ENCODE measurements at regions not wholly inside any gene's neighbourhood (a gene's known extent, or its start where the extent isn't known, plus 50 kb on each side); places are given as distances from the start of the nearest gene placed in this dataset.

DNA sequence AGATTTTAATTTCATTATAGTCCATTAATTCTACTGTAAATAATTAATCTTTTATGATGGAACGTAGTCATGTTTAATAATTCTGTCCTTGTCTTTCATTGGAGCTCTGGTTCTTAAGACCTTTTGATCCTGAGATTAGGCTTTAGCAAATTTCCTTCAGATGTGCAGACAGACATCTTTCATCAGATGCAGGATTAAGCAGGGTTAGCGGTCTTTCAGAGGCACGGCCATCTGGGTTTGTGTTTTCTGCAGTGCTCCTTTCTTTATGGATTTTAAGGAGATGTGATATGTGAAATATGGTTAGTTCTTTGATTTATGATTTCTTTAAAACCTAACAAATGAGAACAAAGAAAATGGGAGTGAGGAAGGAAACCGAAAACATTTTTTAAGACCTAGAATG, 643.9 kb upstream of the SGCG start:
- Histone ChIP-seq H2AK5ac (ENCODE audit: insufficient read length, low read length) (no peak overlapping the region), H4K5ac (ENCODE audit: insufficient read length, low read depth, low read length) (no peak overlapping the region), H2BK120ac (ENCODE audit: low read depth, low read length, poor library complexity, severe bottlenecking) (no peak overlapping the region), H3K27ac (ENCODE audit: insufficient read length, low read depth, low read length) (no peak overlapping the region), H3K4me2 (ENCODE audit: insufficient read depth, insufficient read length, low read length) (no peak overlapping the region), H2BK15ac (ENCODE audit: low read depth, low read length) (no peak overlapping the region), H2BK5ac (ENCODE audit: insufficient read length, low read length) (no peak overlapping the region), H3K18ac (ENCODE audit: insufficient read length, low read depth, low read length) (no peak overlapping the region), H3T11ph (ENCODE audit: low read length) (no peak overlapping the region), H3K9me3 (ENCODE audit: control insufficient read depth, low read depth, low read length) (no peaks in the 10 kb centered on the region), H3K56ac (ENCODE audit: insufficient read length, low read depth, low read length) (no peak overlapping the region), H3K27me3 (ENCODE audit: insufficient read depth, low read length) (no peaks in the 10 kb centered on the region), H4K91ac (ENCODE audit: insufficient read length, low read depth, low read length) (no peak overlapping the region), H4K20me1 (ENCODE audit: control insufficient read depth, insufficient read depth, insufficient read length) (no peaks in the 10 kb centered on the region), H2BK12ac (ENCODE audit: insufficient read length, low read depth, low read length) (no peak overlapping the region), H3K4me1 (ENCODE audit: insufficient read depth, low read length) (no peaks in the 10 kb centered on the region), H3K14ac (ENCODE audit: insufficient read depth, low read length) (no peak overlapping the region), H3K79me1 (ENCODE audit: insufficient read depth, low read depth, low read length, poor library complexity, severe bottlenecking) (no peaks in the 10 kb centered on the region), H3K23ac (ENCODE audit: insufficient read length, low read depth, low read length) (no peak overlapping the region), H3K79me2 (ENCODE audit: insufficient read depth, low read length) (no peaks in the 10 kb centered on the region), H2BK20ac (ENCODE audit: low read depth, low read length, poor library complexity, severe bottlenecking) (no peak overlapping the region), H4K8ac (replicated peaks; ENCODE audit: insufficient read length, low read depth, low read length) (no peak overlapping the region), H3K9ac (ENCODE audit: extremely low read depth, insufficient read length, low read length) (no peak overlapping the region), H3K4ac (ENCODE audit: low read depth, low read length) (no peak overlapping the region), H2AFZ (ENCODE audit: low read length) (no peak overlapping the region), H3K23me2 (ENCODE audit: insufficient read length, low read depth, low read length, poor library complexity, severe bottlenecking) (no peaks in the 10 kb centered on the region)
- no CpG with 5 or more reads among the region's 4 CpGs for WGBS (ENCODE audit: extremely low coverage, insufficient read length, low lambda C conversion rate)
- Mint-ChIP-seq H3K27me3 (ENCODE audit: low read depth) (no peaks in the 10 kb centered on the region), H3K9me3 (peaks cover 9 to 11% of the 10 kb centered on the region in 2 experiments), H3K4me3 (no peak overlapping the region), H3K4me1 (no peaks in the 10 kb centered on the region), H3K36me3 (ENCODE audit: insufficient read depth in 1 of 3, low read depth in 3 of 3) (peaks cover 2 to 4% (median 3%) of the 10 kb centered on the region in 3 experiments; a peak in 5 of 7 replicates), H3K27ac (no peak overlapping the region)
- TF ChIP-seq, protein P1, sequence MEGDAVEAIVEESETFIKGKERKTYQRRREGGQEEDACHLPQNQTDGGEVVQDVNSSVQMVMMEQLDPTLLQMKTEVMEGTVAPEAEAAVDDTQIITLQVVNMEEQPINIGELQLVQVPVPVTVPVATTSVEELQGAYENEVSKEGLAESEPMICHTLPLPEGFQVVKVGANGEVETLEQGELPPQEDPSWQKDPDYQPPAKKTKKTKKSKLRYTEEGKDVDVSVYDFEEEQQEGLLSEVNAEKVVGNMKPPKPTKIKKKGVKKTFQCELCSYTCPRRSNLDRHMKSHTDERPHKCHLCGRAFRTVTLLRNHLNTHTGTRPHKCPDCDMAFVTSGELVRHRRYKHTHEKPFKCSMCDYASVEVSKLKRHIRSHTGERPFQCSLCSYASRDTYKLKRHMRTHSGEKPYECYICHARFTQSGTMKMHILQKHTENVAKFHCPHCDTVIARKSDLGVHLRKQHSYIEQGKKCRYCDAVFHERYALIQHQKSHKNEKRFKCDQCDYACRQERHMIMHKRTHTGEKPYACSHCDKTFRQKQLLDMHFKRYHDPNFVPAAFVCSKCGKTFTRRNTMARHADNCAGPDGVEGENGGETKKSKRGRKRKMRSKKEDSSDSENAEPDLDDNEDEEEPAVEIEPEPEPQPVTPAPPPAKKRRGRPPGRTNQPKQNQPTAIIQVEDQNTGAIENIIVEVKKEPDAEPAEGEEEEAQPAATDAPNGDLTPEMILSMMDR (conservative IDR thresholded peaks at IDR 0.05): no peak
- DNase-seq: no peak
